HG02943 (cell line): ENCODE measurements at regions not wholly inside any gene's neighbourhood (a gene's known extent, or its start where the extent isn't known, plus 50 kb on each side); places are given as distances from the start of the nearest gene placed in this dataset.
"Not testable (repeated sequence)": the region's sequence is repeated elsewhere in the genome, so short reads cannot be mapped to it uniquely, and the experiment has no call there.

Source experiments
- ATAC-seq: cut with Tn5 transposase; IDR thresholded peaks from one replicate; pipeline ENCODE4 v1.9.1; 2021; ENCODE audit warnings: mild to moderate bottlenecking, low read depth, moderate library complexity; ENCODE audit not compliant: unreplicated experiment

DNA sequence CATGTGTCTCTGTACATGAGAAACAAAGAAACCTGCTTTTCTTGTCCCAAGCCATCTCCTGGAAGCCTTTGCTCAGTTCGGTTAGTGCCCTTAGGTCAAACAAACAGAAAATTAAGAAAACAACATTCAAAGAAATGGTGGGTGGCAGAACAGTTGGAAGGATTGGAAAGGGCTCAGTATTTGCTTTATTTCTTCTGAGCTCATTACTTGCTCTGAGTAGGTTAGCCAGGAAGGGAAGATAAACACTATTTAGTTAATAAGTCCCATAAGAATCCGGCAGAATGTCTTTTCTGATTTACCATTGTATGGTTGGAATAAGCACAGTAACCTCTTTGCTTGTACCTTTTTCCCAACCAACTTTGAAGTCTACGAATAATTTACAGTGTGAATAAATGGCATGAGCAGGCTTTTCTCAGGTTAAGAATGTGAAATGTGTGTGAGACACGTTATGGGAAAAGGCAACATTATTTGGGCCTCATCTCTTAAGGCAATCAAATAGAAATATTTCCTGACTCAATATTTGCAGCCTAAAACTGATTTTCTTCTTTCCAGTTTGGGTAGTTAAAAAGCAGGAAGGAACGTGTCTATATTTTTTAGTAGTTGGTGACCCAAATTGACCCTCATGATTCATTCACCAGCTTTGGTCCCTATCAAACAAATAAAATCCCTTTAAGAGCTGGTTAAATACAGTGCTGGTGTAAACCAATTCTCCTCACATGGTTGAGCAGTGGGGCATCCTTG, 158.5 kb downstream of the DKK1 start:
- ATAC-seq: no peak

DNA sequence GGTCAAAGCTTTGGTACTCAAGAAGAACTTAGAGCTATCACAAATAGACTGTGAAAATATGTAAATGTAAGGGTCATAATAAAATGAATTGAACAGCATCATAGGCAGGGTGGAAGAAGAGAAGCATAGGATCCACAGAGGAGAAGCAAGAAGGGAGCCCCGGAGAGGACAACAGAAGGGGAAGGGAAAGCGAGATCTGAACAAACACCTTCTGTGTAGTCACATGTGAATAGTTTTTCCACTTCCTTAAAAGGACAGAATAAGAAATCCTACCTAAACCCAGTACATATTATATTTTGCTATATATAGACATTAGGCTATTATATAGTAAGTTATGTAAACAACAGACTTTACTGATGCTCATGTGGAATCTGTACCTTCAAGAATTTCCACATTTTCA, 160.2 kb downstream of the DKK1 start:
- ATAC-seq: no peak

DNA sequence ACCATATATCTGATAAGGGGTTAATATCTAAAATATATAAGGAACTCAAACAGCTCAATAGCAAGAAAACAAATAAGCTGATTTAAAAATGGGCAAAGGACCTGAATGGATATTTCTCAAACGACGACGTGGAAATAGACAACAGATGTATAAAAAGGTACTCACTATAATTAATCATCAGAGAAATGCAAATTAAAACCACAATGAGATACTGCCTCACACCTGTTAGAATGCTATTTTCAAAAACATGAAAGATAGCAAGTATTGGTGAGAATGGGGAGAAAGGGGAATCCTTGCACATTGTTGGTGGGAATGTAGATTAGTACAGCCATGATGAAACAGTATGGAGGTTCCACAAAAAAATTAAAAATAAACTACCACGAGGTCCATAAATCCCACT, 163.2 kb downstream of the DKK1 start:
- ATAC-seq: no peak

GRCh38 chr10:52479567-52479966, 165.5 kb downstream of the DKK1 start:
- ATAC-seq: no peak

- ATAC-seq: no peak
Measured at GRCh38 chr10:52481986-52482555, 168.0 kb downstream of the DKK1 start.

DNA sequence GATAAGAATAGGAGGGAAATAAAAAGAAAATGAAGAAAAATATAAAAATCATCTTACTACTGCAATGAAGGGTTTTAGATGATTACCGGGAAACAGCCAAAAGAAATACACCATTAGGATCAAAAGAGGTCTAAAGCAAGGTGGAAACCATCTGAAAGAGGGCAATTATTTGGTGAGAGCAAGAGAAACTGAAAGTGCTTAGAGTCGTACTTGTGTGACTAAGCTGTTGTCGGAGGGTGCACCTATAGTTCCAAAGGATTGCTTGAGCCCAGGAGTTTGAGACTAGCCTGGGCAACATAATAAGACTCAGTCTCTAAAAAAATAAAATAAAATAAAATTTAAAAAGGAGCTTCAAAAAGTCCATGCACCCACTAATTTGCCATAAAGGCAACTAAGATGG, 169.5 kb downstream of the DKK1 start:
- no peak for ATAC-seq

- no peak for ATAC-seq
Measured at GRCh38 chr10:52484206-52485065, 170.4 kb downstream of the DKK1 start.

DNA sequence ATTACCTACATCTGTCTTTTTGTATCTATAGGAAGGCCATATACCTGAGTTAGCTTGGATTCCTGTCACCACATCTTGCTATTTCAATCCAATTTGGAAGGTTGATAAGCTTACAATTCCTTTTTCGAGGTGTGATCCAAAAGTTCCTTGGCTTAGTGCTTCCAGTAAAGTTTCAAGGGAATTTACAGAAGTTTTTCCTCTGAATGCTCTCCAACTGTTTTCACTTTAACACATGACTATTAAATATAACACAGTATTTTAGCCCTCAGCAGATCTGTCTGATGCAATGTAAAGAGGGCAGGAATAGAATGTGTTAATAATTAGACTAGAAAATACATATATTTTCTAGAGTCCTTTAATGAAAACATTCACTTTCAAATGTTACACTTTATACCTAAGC, 171.4 kb downstream of the DKK1 start:
- no peak for ATAC-seq

DNA sequence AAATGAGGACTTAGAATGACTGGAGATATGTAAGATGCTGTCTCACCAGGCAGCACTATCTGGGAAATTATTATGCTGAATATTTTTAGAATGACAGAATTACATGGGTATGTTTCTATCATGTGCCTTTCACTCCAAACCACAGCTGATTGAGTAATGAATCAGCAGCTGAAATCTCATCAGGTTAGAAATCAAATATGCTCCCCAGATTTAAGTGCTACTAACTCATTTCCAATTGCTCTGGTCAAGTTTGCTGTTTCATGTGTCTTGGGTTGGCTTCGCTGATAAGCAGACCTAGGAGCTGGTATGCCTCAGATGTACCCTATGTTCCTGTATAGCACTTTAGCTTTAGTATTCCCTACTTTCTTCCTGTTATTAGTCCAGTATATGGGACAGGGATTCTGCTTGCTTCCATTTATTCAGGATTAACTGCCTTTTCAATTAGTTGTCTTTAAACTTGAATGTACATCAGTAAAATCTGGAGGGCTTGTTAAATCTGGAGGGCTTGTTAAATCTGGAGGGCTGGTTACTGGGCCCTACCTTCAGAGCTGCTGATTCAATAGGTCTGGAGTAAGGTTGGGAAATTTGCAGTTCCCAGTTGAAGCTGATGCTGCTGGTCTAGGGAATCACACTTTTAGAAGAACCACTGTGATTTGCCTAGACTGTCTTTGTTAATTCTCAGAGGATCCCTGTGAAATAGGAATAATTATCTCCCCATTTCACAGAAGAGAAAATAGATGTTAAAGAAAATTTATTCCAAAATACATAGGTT, 172.9 kb downstream of the DKK1 start:
- no peak for ATAC-seq

DNA sequence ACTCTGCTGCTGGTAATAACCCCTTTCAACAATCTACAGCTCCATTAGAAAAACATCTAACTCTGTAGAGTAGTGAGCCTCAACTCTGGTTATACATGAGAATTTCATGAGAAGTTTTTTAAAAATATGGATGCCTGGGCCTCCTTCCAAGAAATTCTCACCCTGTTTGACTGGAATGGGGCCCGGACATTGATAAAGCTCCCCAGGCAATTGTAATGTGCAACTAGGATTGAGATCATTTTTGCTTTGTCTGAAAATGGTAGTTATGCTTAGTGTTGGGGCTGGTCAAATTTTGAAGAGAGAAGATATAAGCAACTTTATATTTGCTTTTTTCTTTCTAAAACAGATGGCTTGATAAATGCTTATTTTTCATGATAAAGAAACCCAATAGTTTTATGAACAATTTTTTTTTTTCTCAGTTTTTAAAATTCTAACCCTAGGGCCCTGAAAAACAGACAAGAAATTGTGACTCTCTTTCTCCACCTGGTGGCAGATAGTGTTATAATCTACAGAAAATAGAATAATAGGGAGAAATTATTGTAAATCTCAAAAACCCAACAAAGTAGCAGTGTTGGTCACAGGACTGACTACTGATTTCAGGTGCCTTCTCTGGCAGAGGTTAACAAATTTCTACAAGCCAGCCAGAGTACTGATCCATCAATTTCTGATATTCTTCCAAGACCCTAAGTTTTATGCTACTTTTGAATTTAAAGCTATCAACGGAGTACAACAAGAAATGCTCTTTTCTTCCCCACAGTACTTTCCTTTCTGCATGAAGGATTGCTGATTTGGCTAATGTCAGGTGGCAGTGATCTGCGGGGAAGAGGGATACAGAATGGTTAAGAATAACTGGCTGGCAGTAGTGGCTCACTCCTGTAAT, 174.8 kb downstream of the DKK1 start:
- no peak for ATAC-seq

- no peak for ATAC-seq
Measured at GRCh38 chr10:52491246-52491995, 177.3 kb downstream of the DKK1 start.

DNA sequence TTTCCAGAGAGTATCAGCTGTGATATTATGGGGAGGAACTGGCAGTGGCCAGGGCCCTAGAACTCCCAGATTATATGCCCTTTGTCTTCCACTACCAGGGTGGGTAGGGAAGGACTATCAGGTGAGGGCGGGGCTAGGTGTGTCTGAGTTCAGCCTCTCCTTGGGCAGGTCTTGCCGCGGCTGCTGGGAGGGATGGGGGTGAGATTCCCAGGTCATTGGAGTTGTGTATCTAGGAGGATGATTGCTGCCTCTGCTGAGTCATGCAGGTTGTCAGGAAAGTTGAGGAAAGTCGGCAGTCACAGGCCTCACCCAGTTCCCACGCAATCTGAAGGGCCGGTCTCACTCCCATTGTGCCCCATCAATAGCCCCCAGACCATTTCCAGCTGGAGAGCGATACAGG, 185.2 kb downstream of the DKK1 start:
- ATAC-seq: no peak

GRCh38 chr10:52500476-52500875, 186.4 kb downstream of the DKK1 start:
- no peak for ATAC-seq

DNA sequence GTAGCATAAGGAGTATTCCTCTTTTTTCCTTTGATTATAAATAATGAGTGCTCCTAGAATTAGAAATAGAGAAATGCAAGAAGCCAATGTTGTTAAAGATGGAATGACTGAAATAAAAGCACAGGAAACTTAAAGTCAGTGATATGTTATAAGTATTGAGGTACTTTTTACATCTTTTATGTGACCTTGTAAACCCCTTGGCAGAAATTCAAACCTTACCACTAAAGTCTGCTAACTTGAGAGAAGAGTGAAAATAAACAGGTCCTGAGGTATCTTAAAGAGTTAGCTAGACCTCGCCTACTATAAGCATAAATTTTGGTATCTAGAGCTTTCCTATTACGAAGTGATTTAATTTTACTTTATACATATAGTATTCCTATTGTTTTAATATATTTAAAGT, 188.2 kb downstream of the DKK1 start:
- no peak for ATAC-seq

DNA sequence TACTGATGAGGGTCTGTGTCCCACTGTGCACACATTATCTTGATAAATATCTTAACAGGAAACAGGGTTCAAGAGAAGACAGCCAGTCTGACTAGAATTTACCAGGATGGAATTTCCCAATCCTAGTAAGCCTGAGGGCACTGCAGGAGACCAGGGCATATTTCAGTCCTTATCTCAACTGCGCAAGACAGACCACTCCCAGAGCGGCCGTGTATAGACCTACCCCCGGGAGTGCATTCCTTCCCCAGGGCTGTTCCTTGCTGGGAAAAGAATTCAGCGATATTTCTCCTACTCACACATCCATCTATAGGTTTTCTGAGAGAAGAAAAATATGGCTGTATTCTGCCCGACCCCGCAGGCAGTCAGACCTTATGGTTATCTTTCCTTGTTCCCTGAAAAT, 191.3 kb downstream of the DKK1 start:
- not testable (repeated sequence) for ATAC-seq

- ATAC-seq: no peak
Measured at GRCh38 chr10:52514481-52514880, 200.4 kb downstream of the DKK1 start.

DNA sequence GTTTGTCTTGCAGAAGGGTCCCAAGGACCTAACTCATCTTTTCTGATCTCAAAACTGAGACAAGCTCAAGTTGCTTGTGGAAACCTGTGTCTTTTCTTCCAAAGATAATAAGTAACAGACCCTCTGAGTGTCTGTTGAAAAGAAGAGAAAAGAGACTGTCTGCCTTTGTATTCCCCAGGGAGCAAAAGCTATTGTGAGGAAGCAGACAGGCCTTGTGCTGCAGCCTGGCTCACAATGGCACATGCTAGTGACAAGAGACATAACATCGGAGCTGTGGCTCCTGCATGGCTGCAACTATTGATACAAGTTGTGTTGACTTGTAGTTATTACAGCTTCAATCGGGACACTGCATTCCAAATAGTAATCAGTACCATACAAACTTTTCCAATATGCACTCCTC, 202.9 kb downstream of the DKK1 start:
- no peak for ATAC-seq

GRCh38 chr10:52523696-52524095, 209.6 kb downstream of the DKK1 start:
- no peak for ATAC-seq

DNA sequence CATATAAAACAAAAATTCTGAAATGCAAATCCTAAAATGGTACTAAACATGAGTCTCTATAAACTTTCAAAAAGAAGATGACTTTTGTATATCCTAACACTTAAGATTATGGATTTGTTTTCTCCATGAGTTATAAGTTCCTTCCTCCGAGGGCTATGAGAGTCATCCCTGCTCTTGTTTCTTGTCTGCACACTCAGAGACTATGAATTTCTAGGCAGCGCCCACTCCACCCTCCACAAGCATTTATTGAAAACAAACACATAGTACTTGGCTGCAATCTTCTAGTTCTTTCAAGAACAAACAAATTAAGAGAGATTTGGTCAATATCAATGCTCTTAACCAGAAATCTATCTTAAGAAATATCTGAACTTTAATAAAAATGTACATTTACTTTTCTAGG, 211.7 kb downstream of the DKK1 start:
- ATAC-seq: no peak
